Naive thymus-derived CD8-positive, alpha-beta T cell (primary cell): ENCODE measurements at regions not wholly inside any gene's neighbourhood (a gene's known extent, or its start where the extent isn't known, plus 50 kb on each side); places are given as distances from the start of the nearest gene placed in this dataset.
"Not testable (repeated sequence)": the region's sequence is repeated elsewhere in the genome, so short reads cannot be mapped to it uniquely, and the experiment has no call there.

Experiments used
- ATAC-seq, 2 donors: fragments of 150-1000 bp; cut with Tn5 transposase in 1 of 2; sonication (Bioruptor Pico), chemical (Tn5 transposase) in 1 of 2; 1 replicate in 1 of 2; 2 replicates in 1 of 2; pipeline ENCODE4 v1.10.0; 2021; ENCODE audit warnings: mild to moderate bottlenecking in 2 of 2, moderate library complexity in 2 of 2
- POLR2A ChIA-PET: fragments of 350-600 bp; sonication (Branson Sonifier 250); formaldehyde crosslinking; loops from one replicate; lab custom pipeline; 2021; ENCODE audit warnings: antibody characterized with exemption; lab: Charles Lee
- DNase-seq, 10 donors: peaks; one replicate each; pipeline versions ENCODE4 v3.0.0 to v3.0.0-alpha.2; 2020 to 2022
- H3K27ac Mint-ChIP-seq, 10 donors: one replicate each; pipeline ENCODE4 v1.8.0; 2020 to 2022; ENCODE audit warnings: mild to moderate bottlenecking in 10 of 10, mixed read lengths in 10 of 10, moderate library complexity in 4 of 10, inconsistent platforms in 1 of 10
- H3K27me3 Mint-ChIP-seq, 5 donors: one replicate each; pipeline ENCODE4 v1.8.0; 2021 to 2022; ENCODE audit warnings: mixed read lengths in 5 of 5
- H3K36me3 Mint-ChIP-seq, 3 donors: one replicate each; pipeline ENCODE4 v1.8.0; 2020 to 2022; ENCODE audit warnings: mixed read lengths in 3 of 3, mild to moderate bottlenecking in 2 of 3, inconsistent platforms in 1 of 3
- H3K4me1 Mint-ChIP-seq, 4 donors: one replicate each; pipeline ENCODE4 v1.8.0; 2021 to 2022; ENCODE audit warnings: mixed read lengths in 4 of 4
- H3K4me3 Mint-ChIP-seq, 10 donors: one replicate each; pipeline ENCODE4 v1.8.0; 2020 to 2022; ENCODE audit warnings: mild to moderate bottlenecking in 10 of 10, mixed read lengths in 10 of 10, moderate library complexity in 6 of 10, inconsistent platforms in 1 of 10
- H3K9me3 Mint-ChIP-seq, 9 donors: one replicate each; pipeline ENCODE4 v1.8.0; 2020 to 2022; ENCODE audit warnings: mixed read lengths in 9 of 9, mild to moderate bottlenecking in 3 of 9, inconsistent platforms in 1 of 9, moderate library complexity in 1 of 9

GRCh38 chr4:9692791-9693491 lies 88.5 kb upstream of the DRD5 start:
- not testable (repeated sequence) for ATAC-seq, H3K9me3 Mint-ChIP-seq, H3K36me3 Mint-ChIP-seq, H3K27me3 Mint-ChIP-seq
- POLR2A ChIA-PET = interaction anchor here (2.6 kb wide), 1 partner anchor 425 kb away, joined by 12 read pairs; no protein-coding TSS in a partner anchor
- DNase-seq = peak in 1 of 10 donors; percentile 7
- peak overlapping the region in 5 of 10 donors; percentile 23 to 86 (median 44) for H3K4me3 Mint-ChIP-seq
- peak overlapping the region; percentile 61 to 97 (median 82) for H3K27ac Mint-ChIP-seq
- peaks cover 13 to 26% (median 24%) of the 10 kb centered on the region in 4 donors for H3K4me1 Mint-ChIP-seq

- not testable (repeated sequence) for H3K4me3 Mint-ChIP-seq, H3K36me3 Mint-ChIP-seq
- H3K4me1 Mint-ChIP-seq = peaks cover 13 to 26% (median 24%) of the 10 kb centered on the region in 4 donors
Measured at GRCh38 chr4:9694403-9694802, 87.0 kb upstream of the DRD5 start.

GRCh38 chr4:9695994-9696393 lies 85.4 kb upstream of the DRD5 start:
- peaks cover 11 to 21% (median 20%) of the 10 kb centered on the region in 4 donors for H3K4me1 Mint-ChIP-seq
- DNase-seq = peak in 5 of 10 donors; percentile 9 to 31 (median 12)
- H3K27ac Mint-ChIP-seq, ATAC-seq, H3K4me3 Mint-ChIP-seq, POLR2A ChIA-PET, H3K36me3 Mint-ChIP-seq, H3K27me3 Mint-ChIP-seq, H3K9me3 Mint-ChIP-seq: not testable (repeated sequence)

More at GRCh38 chr4:9694403-9694802, 87.0 kb upstream of the DRD5 start:
- H3K27me3 Mint-ChIP-seq, POLR2A ChIA-PET, H3K9me3 Mint-ChIP-seq, DNase-seq, ATAC-seq: not testable (repeated sequence)
- H3K27ac Mint-ChIP-seq = peak overlapping the region in 3 of 10 donors; percentile 28 to 67 (median 63)

DNA sequence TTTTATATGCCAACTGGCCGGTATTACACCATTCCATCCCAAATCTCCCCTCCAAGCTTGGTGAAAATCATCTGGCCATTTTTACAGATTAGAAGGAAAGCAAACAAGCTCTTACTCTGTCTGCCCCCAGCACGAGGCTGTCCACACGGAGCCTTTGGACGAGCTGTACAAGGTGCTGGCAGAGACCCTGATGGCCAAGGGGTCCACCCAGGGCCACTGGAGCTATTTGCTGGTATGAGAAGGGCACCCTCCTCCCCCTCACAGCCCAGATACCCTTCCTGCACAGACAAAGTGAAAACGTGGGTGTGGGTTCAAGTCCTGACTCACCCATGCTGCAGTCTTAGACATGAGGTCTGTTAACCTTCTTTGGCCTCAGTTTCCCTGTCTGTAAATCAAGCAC lies 84.9 kb upstream of the DRD5 start:
- not testable (repeated sequence) for H3K27me3 Mint-ChIP-seq

GRCh38 chr4:9702019-9702418 lies 79.4 kb upstream of the DRD5 start:
- H3K4me3 Mint-ChIP-seq, DNase-seq, POLR2A ChIA-PET, H3K27ac Mint-ChIP-seq, H3K36me3 Mint-ChIP-seq, H3K27me3 Mint-ChIP-seq, ATAC-seq, H3K9me3 Mint-ChIP-seq: not testable (repeated sequence)
- peaks cover 6 to 17% (median 13%) of the 10 kb centered on the region in 4 donors for H3K4me1 Mint-ChIP-seq

More for the DNA sequence above, 84.9 kb upstream of the DRD5 start:
- H3K27ac Mint-ChIP-seq, DNase-seq, ATAC-seq, H3K36me3 Mint-ChIP-seq, H3K4me3 Mint-ChIP-seq, POLR2A ChIA-PET, H3K9me3 Mint-ChIP-seq: not testable (repeated sequence)
- peaks cover 11 to 19% (median 18%) of the 10 kb centered on the region in 4 donors for H3K4me1 Mint-ChIP-seq

- H3K4me3 Mint-ChIP-seq, DNase-seq, H3K27ac Mint-ChIP-seq, POLR2A ChIA-PET, H3K9me3 Mint-ChIP-seq, H3K27me3 Mint-ChIP-seq, H3K36me3 Mint-ChIP-seq, ATAC-seq: not testable (repeated sequence)
- H3K4me1 Mint-ChIP-seq = peaks cover 6 to 17% (median 13%) of the 10 kb centered on the region in 4 donors
Measured at GRCh38 chr4:9702696-9703095, 78.7 kb upstream of the DRD5 start.

DNA sequence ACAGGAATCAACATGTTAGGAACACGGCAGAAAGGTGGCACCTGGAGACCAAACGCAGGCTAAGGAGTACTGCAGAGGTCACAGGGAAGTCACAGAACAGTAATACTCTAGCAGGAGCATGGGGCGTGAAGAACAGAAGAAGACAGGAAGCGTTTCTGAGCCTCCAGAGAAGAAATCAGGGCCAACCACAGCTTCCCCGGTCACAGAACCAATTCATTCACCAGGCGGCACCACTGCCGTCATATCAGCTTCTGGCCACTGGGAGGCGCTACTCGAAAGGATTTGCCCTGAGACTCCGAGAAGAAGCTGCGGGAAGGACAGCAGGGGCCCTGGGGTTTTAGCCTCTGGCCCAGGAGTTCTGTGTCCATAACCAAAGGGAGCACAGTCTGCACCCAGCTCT lies 78.0 kb upstream of the DRD5 start:
- ATAC-seq = peak; percentile 41 to 75

GRCh38 chr4:9704126-9704525 lies 77.3 kb upstream of the DRD5 start:
- POLR2A ChIA-PET, H3K36me3 Mint-ChIP-seq, ATAC-seq, H3K27me3 Mint-ChIP-seq, H3K9me3 Mint-ChIP-seq, DNase-seq: not testable (repeated sequence)
- Mint-ChIP-seq H3K4me3 (peak overlapping the region in 2 of 10 donors; percentile 14 to 18), H3K4me1 (peaks cover 6 to 17% (median 13%) of the 10 kb centered on the region in 4 donors), H3K27ac (peak overlapping the region in 2 of 10 donors; percentile 16 to 73)

More for the DNA sequence above, 78.0 kb upstream of the DRD5 start:
- peaks cover 0 to 6% (median 0%) of the 10 kb centered on the region in 9 donors for H3K9me3 Mint-ChIP-seq
- H3K4me1 Mint-ChIP-seq = peaks cover 6 to 17% (median 13%) of the 10 kb centered on the region in 4 donors
- H3K27me3 Mint-ChIP-seq = peaks cover 0 to 2% (median 0%) of the 10 kb centered on the region in 5 donors
- H3K4me3 Mint-ChIP-seq = peak overlapping the region; percentile 4 to 58 (median 37)
- peak overlapping the region in 9 of 10 donors; percentile 9 to 89 (median 60) for H3K27ac Mint-ChIP-seq
- POLR2A ChIA-PET = no interaction called here
- no peaks in the 10 kb centered on the region for H3K36me3 Mint-ChIP-seq
- DNase-seq = peak; percentile 45 to 81 (median 62)

- POLR2A ChIA-PET = no interaction called here
- DNase-seq = no peak
- Mint-ChIP-seq H3K9me3 (peaks cover 0 to 6% (median 0%) of the 10 kb centered on the region in 9 donors), H3K27me3 (peaks cover 0 to 2% (median 0%) of the 10 kb centered on the region in 5 donors), H3K36me3 (no peaks in the 10 kb centered on the region), H3K27ac (peak overlapping the region in 2 of 10 donors; percentile 5 to 73), H3K4me3 (no peak overlapping the region), H3K4me1 (peaks cover 6 to 17% (median 13%) of the 10 kb centered on the region in 4 donors)
- no peak for ATAC-seq
Measured at GRCh38 chr4:9704551-9705332, 76.7 kb upstream of the DRD5 start.

DNA sequence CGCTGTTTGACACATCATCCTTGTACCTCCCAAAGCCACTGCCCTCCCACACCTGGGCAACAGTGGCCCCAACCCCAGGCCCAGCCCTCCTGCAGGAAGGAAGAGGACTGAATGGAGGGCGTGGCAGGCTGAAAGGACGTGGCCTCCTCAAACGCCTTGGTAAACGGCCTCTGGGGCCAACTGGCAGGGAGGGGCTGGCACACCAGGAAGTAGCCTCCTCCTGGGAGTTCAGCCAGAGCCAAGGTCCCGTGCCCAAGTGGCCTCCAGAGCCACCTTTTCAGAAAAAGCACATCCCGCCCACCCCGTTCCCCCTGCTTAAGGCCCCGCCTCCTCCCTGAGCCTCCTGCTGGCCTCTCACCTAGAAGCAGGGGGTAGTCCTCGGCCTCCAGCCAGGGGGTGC lies 74.2 kb upstream of the DRD5 start:
- H3K4me1 Mint-ChIP-seq = peaks cover 8 to 17% (median 13%) of the 10 kb centered on the region in 4 donors
- POLR2A ChIA-PET, DNase-seq, H3K9me3 Mint-ChIP-seq, H3K4me3 Mint-ChIP-seq, H3K36me3 Mint-ChIP-seq, H3K27ac Mint-ChIP-seq, H3K27me3 Mint-ChIP-seq, ATAC-seq: not testable (repeated sequence)

- H3K36me3 Mint-ChIP-seq, ATAC-seq, POLR2A ChIA-PET: not testable (repeated sequence)
Measured at GRCh38 chr4:9707936-9708335, 73.5 kb upstream of the DRD5 start.

GRCh38 chr4:9709724-9710123 lies 71.7 kb upstream of the DRD5 start:
- peaks cover 0 to 3% (median 0%) of the 10 kb centered on the region in 9 donors for H3K9me3 Mint-ChIP-seq
- POLR2A ChIA-PET = no interaction called here
- no peak for DNase-seq
- no peaks in the 10 kb centered on the region for H3K27me3 Mint-ChIP-seq
- no peak for ATAC-seq
- H3K4me3 Mint-ChIP-seq = no peak overlapping the region
- H3K4me1 Mint-ChIP-seq = peaks cover 0 to 3% (median 0%) of the 10 kb centered on the region in 4 donors
- H3K27ac Mint-ChIP-seq = peak overlapping the region in 1 of 10 donors; percentile 11
- peaks cover 0 to 5% (median 0%) of the 10 kb centered on the region in 3 donors for H3K36me3 Mint-ChIP-seq

More at GRCh38 chr4:9707936-9708335, 73.5 kb upstream of the DRD5 start:
- DNase-seq, H3K4me3 Mint-ChIP-seq, H3K27me3 Mint-ChIP-seq, H3K9me3 Mint-ChIP-seq: not testable (repeated sequence)
- peak overlapping the region in 2 of 10 donors; percentile 40 to 48 for H3K27ac Mint-ChIP-seq
- H3K4me1 Mint-ChIP-seq = peaks cover 8 to 16% (median 11%) of the 10 kb centered on the region in 4 donors

DNA sequence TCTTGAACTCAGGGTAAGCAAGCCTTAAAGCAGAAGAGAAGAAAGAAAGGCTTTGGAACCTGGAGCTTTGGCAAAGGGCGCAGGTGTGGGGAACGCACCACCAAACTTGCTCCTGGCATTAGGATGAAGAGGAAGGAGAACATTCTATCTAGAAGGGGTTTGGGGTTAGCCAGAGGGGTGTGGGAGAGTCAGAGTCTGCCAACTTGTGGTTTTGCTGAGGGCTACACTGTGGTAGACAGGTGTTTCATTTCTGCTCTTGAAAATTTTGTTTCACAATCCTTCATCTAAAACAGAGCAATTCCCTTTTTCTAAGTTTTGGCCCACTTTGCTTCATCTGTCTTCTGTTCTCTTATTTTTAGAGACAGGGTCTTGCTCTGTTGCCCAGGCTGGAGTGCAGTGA lies 66.2 kb upstream of the DRD5 start:
- H3K9me3 Mint-ChIP-seq, H3K4me1 Mint-ChIP-seq, H3K4me3 Mint-ChIP-seq, H3K27me3 Mint-ChIP-seq, H3K27ac Mint-ChIP-seq, ATAC-seq, DNase-seq, H3K36me3 Mint-ChIP-seq, POLR2A ChIA-PET: not testable (repeated sequence)
